ENCODE measurements at regions not wholly inside any gene's neighbourhood (a gene's known extent, or its start where the extent isn't known, plus 50 kb on each side); places are given as distances from the start of the nearest gene placed in this dataset.

DNA sequence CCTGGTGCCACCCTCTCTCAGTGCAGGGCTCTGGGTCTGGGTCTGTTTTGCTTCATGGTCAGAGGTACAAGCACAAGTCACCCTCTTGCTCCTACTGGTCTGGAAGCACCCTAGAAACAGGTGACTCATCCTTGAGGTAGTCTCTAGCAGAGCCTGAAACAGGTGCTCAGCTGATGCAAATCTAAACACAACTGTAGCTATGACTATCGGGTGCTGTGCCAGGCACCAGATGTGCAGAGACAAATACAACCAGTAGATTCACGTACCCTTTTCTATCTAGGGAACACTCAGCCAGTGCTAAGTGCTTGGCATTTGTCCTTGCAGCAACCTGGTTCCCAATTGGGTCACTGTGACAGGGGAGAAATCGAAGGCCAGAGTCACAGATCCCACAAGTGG lies 140.9 kb upstream of the MYCN start (continued):
- TF ChIP-seq, protein P1, sequence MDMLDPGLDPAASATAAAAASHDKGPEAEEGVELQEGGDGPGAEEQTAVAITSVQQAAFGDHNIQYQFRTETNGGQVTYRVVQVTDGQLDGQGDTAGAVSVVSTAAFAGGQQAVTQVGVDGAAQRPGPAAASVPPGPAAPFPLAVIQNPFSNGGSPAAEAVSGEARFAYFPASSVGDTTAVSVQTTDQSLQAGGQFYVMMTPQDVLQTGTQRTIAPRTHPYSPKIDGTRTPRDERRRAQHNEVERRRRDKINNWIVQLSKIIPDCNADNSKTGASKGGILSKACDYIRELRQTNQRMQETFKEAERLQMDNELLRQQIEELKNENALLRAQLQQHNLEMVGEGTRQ (IDR thresholded peaks at IDR 0.05; ENCODE audit: low read length) = no peak
- no peak for TF ChIP-seq ASH2L (IDR thresholded peaks at IDR 0.05; ENCODE audit: low read length)
- TF ChIP-seq NANOG (IDR thresholded peaks at IDR 0.05; ENCODE audit: insufficient read depth, low read depth, low read length, poor library complexity, severe bottlenecking) = no peak
- TF ChIP-seq MAFK (IDR thresholded peaks at IDR 0.05; ENCODE audit: low read depth, low read length) = no peak
